ENCODE measurements at regions not wholly inside any gene's neighbourhood (a gene's known extent, or its start where the extent isn't known, plus 50 kb on each side); places are given as distances from the start of the nearest gene placed in this dataset.
"Not testable (repeated sequence)": the region's sequence is repeated elsewhere in the genome, so short reads cannot be mapped to it uniquely, and the experiment has no call there.

DNA sequence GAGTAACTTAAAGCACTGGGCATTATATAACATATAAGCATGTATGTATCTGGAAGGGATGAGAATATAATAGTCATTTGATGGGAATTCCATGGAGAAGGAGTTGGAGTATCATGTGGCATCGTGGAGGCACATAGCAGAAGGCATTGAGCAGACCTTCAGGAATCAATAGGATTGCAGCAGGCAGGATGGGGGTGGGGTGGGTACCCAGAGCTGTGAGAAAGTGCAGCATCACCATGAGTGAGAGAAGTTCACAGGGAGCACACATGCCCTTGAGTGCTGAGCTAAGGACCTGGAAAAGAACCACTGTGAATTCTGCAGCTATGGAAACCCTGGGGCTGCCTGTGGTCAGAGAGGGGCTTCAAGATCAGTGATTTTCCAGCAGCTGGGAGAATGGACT, 57.3 kb downstream of the MED10 start:
- DNase-seq = no peak

DNA sequence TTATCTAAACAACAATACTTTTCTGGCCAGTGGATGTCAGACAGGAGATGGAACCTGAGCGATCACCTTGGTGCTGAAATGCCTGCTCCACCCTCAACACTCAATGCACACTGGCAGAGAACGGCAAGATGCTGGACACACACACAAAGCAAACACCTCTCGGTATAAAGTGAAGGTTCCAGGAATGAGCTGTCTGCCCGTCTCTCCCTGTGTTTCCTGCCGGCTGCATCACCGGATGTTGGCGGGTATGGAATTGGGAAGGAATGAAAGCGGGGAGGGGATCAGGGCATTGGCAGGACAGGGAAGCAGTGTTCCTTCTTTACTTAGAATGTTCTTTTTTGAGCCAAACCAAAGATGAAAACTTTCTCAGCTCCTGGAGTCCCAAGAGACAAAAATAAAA, 59.2 kb downstream of the MED10 start:
- no peak for DNase-seq

DNA sequence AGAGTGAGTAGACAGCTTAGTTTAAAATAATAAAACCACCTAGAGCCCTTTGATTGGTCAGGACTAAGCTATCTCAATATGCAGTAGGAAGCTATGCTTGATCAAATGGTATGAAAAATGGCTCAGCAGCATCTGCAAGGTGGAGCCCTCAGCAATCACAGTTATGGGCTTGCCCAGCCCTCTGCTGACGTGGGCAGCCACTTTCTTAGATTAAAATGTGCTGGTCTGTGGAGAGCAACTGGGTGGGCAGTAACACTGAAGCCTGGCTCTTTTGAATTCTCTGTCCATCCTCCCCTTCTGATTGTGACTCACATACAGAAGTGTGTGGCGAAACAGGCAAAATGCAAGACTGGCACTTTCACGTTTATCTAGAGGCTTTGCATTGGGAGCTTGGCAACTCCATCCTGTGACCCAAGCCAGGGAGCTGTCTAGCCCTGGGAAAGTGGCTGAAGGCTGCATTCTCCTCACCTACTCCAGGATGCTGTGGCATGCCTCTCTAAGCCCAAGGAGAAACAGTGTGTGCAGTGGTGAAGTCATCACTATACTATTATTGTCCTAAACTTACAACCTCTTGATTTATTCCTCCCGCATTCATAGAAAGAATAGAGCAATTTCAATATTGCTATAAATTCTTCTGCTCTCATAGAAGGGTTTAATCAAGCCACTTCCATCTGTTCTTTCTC, 61.1 kb downstream of the MED10 start:
- DNase-seq = no peak

DNA sequence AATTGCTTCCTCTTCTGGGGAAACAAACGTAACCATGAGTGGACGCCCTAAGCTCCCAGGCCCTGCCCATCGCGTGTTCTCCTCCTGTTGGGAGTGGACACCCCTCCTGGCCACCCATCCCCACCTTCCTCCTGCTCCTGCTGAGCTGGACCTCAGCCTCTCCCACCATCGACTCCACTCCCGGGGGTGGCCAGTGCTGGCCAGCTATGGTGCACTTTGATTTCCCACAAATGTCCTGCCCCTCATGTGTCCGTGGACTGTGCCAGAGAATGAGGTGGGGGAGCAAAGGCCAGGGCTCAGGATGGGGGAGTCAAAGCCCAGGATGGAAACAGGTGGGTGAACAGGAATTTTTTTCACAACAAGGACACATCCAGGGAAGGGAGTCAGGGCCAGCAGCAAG, 62.8 kb downstream of the MED10 start:
- no peak for DNase-seq

DNA sequence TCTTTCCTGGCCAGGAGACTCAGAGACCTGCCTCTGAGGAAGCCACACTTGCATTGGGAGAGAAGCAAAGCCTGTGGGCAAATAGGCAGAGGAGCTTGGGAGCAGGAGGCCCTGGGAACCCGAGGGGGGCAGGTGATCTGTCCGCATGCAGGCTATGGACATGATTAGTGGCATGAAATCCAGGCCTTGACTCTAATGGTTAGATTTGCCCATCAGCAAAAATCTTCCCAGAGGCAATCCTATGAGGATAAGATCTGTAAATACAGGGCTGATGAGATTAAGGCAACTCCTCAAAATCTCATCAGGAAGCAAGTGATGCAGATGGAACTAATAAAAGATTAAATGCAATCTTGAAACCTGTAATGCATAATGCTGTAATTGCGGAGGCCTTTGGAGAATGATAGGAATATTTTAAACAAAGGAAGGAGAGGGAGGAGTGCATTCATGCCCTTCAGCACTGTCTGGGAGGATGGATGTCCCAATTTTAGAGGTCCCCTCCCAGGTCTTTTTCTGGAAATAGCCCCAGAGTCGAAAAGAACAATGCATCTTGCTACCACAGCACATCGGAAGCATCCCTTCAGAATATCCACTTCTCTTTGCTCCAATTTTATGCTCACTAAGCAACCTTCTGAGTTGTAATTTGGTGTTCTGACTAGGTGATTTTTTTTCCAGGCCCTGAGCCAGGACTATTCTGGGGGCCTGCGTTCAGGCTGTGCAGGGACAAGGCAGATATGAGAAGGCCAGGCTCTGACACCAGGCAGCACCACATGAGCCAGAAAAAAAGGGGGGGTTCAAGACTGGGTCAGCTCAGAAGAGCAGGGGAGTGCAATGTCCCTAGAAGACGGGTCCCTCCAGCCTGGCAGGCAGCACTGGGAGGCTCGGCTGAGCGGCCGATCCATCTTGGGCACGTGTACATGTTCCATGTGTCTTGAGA, 66.5 kb downstream of the MED10 start:
- no peak for DNase-seq

DNA sequence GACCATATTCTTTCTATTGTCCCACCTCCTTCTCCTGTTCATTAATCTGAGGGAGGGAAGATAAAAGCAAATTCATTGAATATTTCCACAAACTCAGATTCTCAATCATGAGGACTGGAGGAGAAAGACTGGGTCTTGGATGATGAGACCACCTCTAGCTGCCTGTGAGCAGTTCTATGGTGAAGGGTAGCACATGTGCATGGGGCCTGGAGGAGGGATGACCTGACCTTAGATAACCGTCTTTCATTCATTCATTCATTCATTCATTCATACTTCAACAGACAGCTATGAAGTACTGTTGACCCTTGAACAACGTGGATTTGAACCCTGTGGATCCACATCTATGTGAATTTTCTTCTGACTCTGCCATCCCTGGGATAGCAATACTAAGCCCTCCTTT, 68.4 kb downstream of the MED10 start:
- no peak for DNase-seq

DNA sequence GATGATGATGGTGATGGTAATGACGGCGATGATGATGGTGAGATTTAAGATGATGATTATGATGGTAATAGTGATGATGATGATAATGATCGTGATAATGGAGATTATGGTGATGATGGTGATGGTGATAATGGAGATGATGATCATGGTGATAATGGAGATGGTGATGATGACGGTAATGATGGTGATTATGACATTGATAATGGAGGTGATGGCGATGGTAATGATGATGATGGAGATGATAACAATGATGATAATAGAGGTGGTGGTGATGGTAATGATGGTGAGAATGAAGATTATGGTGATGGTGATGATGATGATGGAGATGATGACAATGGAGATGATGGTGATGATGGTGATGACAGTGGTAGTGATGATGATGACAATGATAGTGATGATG, 69.7 kb downstream of the MED10 start:
- no peak for DNase-seq

DNA sequence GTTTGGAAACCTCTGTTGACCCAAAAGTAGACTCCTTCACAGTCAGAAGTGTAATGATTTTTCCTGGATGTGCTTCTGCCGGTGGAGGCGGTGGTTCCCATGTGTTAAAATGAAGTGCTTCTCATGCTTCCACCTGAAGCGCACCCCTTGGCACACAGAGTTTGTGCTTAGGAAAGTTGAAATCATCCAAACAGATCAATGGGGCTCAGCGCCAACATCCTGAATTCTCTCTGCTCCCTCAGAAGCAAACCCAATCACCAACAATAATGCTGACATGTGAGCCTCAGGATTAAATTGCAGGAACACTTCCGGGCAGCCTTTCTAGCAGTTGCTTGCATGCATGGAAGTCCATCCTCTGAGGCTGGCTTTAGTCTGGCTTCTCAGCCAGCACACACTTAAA, 71.0 kb downstream of the MED10 start:
- DNase-seq = no peak

DNA sequence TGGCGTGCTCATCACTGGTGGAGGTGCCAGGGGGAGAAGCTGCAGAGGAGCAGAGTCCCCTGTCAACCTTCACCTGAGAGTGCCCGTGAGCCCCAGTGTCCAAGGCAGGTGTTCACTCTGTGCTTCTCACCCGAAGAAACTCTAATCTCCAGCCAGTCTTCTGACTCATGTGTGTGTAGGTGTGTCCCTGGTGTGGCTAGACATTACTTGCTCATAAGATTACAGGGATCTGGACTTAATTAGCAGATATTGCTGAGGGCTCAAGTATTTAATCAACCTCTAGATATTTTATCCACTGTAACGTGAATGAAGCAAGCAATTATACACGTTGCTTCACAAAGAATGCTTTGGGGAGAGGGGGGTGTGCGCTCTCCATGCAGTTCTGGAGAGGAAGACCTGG, 72.5 kb downstream of the MED10 start:
- no peak for DNase-seq

DNA sequence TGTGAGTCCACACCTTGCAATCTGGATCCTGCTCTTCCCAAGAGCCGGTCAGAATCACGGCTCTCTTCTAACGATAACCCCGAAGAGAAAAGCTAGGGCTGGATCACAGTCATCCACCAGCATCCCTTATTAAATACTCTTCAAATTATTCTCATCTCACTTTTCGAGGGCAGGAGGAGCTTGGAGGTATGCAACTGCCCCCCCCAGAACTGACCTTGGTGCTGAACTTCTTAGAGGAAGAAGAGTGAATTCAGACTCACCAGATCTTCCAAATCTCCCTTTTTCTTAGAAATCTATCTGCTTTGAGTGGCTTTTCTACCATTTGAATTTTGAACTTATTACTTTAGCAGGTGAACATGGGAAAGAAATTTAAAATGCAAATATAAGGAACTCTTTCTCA, 75.7 kb downstream of the MED10 start:
- DNase-seq = no peak

DNA sequence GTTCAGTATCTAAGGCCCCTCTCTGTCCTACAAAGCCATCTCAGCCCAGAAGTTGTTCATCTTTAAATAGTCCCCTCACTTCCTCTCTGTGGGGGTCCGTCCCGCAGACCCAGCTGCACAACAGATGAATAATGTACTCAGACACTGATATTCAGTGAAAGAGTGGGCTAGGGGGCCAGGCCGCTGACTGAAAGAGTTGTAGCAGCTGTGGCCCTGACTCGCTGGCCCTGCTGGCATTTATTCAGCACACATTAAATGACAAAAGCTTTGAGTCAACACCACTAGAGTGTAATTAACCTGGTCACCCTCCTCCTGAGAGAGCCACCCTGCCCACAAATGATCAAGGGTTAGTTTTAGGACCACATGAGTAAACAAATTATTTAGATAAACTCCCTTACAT, 76.3 kb downstream of the MED10 start:
- DNase-seq = no peak

DNA sequence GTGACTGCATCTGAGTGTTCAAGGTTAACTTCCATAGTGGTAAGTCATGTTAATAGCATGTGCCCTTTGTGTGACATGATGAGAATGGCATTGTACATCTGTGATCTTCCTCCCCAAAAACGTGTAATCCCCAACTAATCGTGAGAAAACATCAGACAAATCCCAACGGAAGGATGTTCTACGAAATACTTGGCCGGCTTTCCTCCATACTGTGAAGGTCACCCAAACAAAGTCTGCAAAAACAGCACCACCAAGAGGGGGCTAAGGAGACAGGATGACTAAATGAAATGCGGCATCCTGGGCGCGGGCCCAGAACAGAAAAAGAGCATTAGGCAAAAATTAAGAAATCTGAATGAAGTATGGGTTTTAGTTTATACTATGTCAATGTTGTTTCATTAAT, 81.8 kb downstream of the MED10 start:
- DNase-seq = no peak

DNA sequence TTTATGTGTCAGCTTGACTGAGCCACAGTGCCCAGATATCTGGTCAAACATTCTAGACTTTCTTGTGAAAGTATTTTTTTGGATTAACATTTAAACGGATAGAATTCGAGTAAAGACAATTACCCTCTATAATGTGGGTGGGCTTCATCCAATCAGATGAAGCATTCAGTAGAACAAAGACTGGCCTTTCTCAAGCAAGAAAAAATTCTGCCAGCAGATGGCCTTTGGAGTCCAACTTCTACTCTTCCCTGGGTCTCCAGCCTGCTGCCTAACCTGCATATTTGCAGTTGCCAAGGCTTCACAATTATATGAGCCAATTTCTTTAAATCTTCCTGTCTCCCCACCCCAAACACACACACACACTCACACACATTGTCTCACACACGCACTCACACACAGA, 86.4 kb downstream of the MED10 start:
- DNase-seq = no peak

DNA sequence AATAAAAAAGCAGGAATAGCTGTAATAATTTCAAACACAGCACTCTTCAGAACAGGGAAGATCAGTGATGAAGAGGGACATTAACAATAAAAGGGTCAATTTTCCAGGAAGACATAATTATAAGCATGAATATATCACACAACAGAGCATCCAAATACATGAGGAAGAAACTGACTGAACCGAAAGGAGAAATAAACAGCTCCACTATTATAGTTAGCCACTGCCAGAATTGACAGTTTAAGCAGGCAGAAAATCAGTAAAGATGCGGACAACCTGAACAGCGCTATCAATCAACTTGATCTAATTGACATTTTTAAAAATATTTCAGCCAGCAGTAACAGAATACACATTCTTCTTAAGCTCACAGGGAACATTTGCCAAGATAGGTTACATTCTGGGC, 89.1 kb downstream of the MED10 start:
- DNase-seq = no peak

DNA sequence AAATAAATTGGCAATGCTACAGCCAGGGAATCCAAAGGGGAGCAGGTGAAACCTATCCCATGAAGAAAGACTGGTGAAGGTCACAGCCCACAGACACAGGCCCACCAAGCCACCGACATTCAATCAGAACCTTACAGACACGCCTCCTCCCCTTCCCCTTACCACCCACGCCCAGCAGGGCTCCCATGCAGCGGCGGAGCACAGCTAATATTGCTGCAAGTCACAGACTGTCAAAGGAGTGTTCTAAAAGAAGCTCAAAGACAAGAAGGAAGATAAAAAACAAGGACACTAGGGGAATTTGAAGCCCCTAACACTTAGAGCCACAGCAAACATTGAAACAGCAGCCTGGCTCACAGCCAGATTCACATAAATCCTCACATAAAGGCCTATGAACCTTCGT, 91.2 kb downstream of the MED10 start:
- DNase-seq = no peak

DNA sequence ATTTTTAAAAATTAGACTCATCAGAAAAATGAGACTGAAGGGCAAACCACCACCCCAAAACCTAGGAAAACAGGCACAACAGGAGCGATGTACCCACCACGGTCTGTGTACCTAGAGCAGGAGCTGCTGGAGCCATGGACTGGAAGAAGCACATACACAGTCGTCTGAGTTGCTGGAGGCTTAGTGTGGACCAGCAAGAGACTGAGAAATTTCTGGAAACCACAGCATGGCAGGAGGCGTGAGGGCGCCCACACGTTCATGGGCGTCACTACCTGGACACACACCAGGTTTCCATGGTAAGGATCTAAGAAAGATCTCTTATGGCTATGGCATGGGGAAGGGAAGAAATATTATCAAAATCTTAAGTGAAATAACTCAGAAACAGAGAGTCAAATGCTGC, 91.9 kb downstream of the MED10 start:
- no peak for DNase-seq

DNA sequence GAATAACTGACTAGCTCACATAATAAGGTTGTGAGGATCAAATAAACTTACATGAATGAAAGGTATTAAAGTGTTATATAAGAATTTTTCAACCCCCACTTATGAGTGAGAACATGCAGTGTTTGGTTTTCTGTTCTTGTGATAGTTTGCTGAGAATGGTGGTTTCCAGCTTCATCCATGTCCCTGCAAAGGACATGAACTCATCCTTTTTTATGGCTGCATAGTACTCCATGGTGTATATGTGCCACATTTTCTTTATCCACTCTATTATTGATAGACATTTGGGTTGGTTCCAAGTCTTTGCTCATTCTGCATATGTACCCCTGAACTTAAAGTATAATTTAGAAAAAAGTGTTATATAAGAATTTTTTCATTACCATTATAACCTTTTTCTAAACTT, 93.9 kb downstream of the MED10 start:
- DNase-seq = not testable (repeated sequence)

DNA sequence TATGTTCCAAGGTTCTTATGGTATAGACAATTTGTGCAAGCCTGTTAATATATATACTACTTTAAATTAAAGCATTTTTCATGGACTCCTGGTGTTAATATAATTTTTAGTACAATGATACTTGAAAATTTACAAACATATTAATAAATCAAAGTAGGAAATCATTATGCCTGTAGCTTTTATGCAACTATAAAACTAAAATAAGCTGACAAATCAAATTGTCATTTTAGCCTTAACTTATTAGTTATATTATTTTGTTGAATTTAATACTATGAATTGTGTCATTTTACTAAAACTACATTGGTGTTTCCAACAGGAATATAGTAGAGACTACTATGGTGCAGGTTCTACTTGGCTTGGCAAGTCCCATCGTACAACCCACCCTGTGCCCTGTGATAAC, 96.0 kb downstream of the MED10 start:
- DNase-seq = no peak

DNA sequence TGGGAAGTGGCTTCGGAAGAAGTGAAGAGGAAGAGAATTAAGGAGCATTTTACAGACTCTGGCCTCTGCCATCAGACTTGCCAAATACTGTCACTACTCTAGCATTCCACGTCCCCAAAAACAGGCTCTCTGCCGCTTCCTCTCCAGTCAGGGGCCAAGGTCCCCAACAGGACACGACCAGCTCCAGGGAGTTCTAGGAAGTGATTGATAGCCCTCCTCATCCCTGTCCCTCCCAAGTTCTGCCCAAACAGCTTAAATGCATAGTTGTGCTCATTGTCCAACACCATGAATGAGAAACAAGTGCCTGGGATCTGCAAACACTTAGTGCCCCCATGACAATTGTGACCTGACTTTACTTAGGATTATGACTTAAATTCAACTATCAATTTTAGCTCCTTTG, 96.5 kb downstream of the MED10 start:
- DNase-seq = no peak

DNA sequence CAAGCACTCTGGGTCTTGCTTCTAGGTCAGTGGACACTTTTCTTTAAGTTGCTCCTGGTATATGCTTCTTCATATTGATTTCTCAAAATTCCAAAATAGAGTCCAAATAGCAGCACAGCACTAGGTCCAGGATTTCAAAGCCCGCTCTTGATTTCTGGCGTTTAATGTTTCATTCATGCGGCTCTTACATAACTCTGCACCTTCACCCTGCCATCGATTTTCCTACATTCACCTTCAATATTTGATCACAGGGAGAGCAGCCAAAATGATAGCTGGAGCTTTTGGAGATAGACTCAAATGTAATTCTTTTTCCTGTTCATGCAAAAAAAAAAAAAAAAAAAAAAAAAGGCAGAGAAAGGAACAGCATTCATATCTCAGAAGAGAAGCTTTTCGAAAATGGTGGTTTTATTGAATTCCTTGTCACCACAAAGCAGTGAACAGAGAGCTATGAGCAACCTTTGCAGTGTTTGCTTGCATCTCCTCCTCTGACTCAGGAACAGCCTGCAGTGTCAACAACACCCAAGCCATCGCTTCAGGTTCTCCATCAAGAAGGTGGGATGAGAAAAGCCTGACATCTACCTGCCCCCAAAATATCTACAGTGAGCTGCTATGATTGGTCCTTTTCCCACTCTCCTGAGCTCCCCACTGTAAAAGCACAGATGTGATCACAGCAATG, 97.8 kb downstream of the MED10 start:
- DNase-seq = no peak

DNA sequence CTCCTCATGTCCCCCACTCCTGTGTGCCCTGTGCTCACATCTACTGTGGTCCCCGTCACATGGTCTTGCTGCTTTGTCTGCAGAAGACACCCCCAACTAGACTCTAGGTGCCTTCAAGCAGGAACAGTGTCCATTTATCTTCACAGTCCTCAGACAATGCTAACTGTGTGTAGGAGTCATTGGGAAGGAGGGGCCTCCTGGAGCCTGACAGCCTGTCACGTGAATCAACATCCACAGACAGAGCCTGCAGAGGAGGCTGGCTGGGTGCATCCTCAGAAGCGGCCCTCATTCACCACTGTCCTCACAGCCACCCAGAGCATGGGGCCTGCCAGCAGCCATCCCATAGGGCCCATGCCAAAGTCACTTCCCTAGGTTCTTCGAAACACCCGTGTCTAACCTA, 98.7 kb downstream of the MED10 start:
- DNase-seq = no peak

DNA sequence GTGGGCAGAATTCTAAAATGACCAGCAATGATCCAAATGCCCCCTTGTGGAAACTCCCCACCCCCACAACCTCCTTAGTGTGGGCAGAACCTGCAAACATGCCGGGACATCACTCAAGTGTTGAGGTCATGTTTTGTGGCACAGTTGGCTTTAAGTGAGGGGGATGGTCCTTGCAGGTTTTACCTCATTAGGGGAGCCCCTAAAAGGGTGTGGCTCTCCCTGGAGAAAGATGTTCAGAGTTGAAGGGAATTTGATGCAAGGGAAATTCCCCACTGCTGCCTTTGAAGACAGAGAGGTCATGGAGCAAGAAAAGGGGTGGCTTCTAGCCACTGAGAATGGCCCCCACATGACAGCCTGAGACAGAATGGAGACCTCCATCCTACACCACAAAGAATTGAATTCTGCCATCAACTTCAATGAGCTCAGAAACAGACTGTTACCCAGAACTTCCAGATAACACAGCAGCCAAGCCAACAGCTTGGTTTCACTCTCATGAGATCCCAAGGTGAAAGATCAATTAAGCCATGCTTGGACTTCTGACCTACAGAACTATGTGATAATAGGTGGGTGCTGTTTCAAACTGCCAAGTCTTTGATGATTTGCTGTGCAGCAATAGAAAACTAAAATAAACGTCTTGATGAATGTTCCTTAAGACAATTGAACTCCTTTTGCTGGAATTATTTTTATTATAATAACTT, 103.4 kb downstream of the MED10 start:
- DNase-seq = no peak

DNA sequence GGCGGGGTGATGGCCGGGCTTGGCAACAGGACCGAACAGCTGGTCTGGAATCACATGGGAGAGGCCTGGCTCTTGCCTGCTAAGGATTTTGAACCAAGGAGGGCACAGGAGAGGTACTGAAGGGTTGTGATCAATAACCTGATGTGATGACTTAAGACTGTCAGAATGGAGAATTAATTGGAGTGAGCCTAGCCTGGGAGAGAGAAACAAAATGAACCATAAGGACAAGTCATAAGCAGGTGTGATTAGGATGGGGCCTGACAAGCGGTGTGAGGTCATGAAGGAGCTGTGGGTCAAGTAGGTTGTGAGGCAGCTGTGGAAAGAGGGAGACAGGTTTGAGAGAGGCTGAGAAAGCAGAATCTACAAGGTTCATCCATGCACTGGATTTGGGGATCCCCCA, 104.6 kb downstream of the MED10 start:
- no peak for DNase-seq
